Stimulated activated CD4-positive, alpha-beta T cell treated with anti-CD3 and anti-CD28 coated beads, Interleukin-1b, Interleukin-23, amount 100 ng/mL, for 48 hours (primary cell): ENCODE measurements at regions not wholly inside any gene's neighbourhood (a gene's known extent, or its start where the extent isn't known, plus 50 kb on each side); places are given as distances from the start of the nearest gene placed in this dataset.

Source experiments
- DNase-seq: peaks from one replicate; pipeline ENCODE4 v3.0.0-alpha.2; 2020

DNA sequence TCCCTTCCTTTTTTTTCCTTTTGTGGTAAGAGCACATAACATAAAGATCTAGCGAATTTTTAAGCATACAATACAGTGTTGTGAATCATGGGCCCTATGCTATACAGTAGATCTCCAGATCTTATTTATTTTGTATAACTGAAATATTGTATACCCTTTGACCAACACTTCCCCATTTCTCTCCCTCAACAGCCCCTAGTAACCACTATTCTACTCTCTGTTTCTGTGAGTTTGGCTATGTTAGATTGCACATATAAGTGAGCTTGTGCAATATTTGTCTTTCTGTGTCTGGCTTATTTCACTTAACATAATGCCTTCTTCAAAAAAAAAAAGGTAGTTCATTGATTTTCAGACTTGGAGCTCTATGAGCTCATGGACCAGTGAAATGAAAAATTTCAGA is 180.5 kb downstream of the C11orf91 start:
- no peak for DNase-seq

DNA sequence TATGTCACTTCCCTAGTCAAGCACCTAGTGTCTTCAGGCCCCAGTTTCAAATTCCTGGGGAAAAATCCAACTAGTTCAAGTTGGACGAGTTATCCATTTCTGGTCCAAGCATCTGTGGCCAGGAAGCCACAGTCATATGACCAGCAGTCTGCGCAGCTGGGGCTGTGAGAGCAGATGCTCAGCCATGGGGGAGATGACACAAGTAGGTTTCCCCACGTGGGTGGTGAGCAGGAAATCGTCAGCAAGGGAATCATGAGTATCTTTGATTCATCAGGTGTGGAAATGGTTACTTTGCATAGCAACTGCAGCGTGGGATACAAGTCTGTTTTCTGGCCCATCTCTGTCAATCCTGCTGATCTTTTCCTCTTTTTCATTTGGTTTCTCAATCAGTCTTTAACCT is 185.3 kb downstream of the C11orf91 start:
- DNase-seq = peak; percentile 26

DNA sequence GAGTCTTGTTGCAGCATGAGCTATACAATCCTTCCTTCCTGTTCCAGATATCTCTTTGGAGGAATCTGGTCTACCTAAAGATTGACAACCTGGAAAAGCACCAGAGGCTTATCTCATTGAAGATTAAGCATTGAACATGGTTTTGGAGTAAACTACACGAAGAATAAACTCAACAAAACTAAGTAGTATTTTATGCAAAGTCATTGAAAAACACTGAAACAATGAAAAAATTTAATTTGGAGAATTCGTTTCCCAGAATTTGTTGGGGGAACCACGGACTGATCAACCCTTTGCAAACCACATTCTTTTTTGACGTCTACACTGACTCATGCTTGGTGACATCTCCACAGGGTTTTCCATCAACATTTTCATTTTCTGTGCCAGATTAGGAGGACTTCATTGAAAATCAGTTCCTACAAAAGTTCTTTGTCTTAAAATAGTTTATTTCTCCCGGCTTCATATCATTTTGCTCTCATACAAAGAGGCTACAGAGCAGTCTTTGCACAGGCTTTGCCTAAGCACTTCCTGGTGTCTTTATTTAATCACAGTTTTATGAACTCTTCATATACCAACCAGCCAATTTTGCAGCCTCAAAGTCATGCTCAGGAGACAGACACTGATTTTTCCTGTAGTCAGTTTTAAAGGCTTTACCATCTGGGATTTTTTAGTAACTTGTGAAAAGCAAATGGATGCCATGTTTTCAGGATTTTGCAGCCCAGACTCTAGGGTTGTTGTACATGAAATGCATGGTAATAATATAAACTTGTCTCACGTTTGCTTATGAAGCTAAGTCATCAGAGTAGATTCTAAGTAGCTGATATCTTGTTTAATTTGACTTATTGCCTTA is 186.3 kb downstream of the C11orf91 start:
- DNase-seq = no peak

GRCh38 chr11:33509632-33510031 is 191.0 kb downstream of the C11orf91 start:
- no peak for DNase-seq

GRCh38 chr11:33507967-33508366 is 192.7 kb downstream of the C11orf91 start:
- DNase-seq = no peak

DNA sequence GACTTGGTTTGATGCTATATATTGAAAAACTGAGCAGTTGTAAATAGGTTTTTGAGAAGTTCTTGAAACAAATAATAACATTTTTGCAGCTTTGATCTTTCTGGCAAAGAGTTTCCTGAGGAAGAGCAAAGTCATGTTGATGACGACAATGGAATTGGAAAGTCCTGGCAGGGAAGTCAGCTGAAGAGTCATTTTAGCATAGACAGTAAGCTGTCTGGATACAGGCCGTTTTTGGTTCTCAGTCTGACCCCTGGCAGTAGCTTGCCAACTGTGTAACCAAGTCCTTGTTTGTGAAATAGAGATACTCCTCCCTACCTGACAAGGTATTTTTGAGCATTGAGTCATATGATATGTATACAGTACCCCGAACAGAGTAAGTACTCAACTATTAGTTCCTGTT is 193.3 kb downstream of the C11orf91 start:
- no peak for DNase-seq

GRCh38 chr11:33505093-33505492 is 195.5 kb downstream of the C11orf91 start:
- DNase-seq = no peak

- DNase-seq = no peak
Observed at GRCh38 chr11:33500861-33501479, 199.7 kb downstream of the C11orf91 start.

DNA sequence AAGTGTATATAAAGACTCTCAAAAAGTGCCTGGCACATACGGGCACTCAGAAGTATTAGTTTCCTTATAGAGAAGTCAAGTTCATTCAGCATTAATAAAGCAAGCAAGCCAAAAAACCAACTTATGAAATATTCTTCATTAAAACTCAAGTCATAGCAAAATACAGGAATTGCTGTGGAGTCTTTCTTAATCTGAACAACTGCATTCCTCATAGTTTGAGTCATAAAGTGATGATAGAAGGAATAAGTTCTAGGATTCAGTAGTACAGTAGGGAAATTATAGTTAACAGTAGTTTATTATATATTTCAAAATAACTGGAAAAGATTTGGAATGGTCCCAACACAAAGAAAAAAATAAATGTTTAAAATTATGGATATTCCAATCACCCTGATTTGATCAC is 200.3 kb downstream of the C11orf91 start:
- DNase-seq = no peak

DNA sequence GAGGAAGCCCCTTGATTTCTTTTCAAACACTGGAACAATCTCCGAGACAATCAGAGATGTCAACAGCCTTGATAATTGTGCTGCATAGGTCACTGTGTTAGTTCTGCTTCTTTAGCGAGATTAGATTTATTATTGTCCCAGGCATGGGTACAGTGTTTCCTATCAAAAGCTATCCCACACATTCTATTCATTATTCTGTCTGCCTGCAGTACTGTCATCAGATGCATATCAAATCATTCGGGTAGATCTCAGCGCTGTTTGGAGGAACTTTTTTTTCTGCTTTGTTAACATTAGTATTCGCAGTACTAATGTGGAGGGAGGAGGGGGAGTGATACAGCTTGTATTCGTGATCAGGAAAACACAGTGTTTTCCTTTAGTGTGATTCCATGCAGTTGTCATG is 208.0 kb downstream of the C11orf91 start:
- DNase-seq = no peak

- DNase-seq = no peak
Observed at GRCh38 chr11:33490842-33491370, 209.7 kb downstream of the C11orf91 start.

DNA sequence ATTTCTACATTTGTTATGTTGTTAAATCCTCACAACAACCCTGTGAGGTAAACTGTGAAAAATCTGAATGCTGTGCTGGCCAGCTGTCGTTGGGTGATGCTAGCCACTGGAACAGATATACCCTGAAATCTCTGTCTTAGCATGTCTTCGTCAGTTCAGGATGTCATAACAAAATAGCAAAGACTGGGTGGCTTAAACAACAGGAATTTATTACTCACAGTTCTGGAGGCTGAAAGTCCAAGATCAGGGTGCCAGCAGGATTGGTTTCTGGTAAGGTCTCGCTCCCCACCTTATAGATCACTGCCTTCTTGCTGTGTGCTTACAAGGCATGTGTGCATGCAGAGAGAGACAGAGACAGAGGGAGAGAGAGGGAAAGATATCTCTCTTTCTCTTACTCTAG is 211.7 kb downstream of the C11orf91 start:
- no peak for DNase-seq

DNA sequence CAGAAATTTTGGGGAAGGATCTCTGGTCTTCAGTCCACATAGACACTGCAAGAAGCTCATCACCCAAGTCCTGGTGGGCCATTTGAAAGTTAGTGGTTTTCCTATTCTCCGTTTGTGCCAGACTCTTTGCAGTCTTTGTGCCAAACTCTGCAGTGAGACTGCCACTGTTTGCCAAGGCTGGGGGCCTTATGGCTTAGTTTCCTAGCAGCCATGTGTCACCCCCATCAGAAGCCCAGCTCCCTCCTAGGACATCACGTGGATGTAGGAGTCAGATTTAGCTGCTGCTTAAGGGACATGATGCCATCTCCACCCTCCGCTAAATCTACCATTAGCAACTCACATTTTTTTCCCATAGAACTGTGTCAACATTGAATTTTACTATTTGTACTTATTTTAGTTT is 220.0 kb downstream of the C11orf91 start:
- no peak for DNase-seq

GRCh38 chr11:33479231-33479630 is 221.4 kb downstream of the C11orf91 start:
- no peak for DNase-seq

- no peak for DNase-seq
Observed at GRCh38 chr11:33478111-33478573, 221.0 kb downstream of the HIPK3 start.

- DNase-seq = no peak
Observed at GRCh38 chr11:33476945-33477606, 219.9 kb downstream of the HIPK3 start.

- no peak for DNase-seq
Observed at GRCh38 chr11:33475993-33476392, 218.8 kb downstream of the HIPK3 start.

DNA sequence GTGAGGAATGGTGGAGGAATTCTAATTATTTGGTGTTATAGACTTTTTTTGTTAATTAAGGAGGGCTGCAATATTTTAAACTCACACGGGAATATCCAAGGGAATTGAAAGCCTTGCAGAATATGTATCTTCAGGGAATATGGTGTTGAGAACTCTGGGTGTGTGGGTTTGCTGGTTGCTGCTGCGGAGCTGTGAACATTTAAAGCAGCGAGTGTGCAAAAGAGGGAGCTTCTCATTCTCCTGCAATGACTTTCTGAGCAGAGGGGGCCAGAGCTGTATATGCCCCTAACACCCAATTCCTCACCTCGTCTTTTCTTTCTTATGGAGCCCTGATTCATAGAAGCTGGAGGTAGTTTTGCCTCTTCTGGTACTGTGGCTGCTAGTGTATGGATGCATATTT is 217.7 kb downstream of the HIPK3 start:
- DNase-seq = no peak

DNA sequence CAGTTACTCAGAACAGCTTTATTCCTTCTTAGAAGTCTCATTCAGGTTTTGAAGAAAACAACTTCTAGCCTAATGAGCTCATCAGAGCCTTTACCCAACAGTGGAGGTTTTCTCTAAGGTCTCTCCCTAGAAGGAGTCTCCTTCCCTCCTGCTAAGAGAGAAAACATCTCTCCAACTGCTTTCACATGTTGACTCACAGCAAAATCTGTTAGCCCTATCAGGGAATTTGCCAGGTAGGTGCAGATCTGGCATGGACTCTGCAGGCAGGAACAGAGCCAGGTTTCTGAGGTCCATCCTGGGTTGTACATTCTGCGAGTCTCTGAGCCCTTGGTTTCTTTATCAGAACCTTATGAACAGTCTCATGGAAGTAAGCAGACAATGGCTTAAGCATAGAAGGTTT is 214.4 kb downstream of the HIPK3 start:
- no peak for DNase-seq

- DNase-seq = no peak
Observed at GRCh38 chr11:33467966-33468365, 210.8 kb downstream of the HIPK3 start.

- no peak for DNase-seq
Observed at GRCh38 chr11:33463059-33463458, 205.9 kb downstream of the HIPK3 start.

GRCh38 chr11:33461369-33462125 is 204.4 kb downstream of the HIPK3 start:
- DNase-seq = no peak

GRCh38 chr11:33457948-33458347 is 200.8 kb downstream of the HIPK3 start:
- no peak for DNase-seq
